ENCODE measurements at regions not wholly inside any gene's neighbourhood (a gene's known extent, or its start where the extent isn't known, plus 50 kb on each side); places are given as distances from the start of the nearest gene placed in this dataset.

DNA sequence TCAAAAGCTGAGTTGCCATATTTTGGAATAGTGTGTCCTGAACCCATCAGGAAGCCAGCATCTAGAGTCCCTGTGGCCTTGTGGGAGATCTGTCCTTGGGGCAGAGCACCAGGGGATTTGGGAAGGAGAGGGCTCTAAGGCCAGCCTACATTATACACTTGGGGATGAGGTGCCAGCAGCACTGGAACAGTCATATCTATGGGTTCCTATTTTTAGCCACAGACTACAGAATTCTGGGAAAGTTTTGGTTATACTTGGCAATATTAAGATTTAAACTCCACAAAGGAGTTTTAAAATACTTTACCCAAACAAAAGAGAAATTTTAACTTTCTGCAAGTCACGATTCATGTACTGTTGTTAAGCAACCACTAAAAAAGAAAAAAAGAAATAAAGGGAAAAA lies 405.7 kb upstream of the MMADHC start:
- TF ChIP-seq EZH2 (IDR thresholded peaks at IDR 0.05; ENCODE audit: insufficient read depth, poor library complexity, severe bottlenecking) = no peak
- TF ChIP-seq EZH2phosphoT487 (IDR thresholded peaks at IDR 0.05; ENCODE audit: insufficient read depth, low read depth) = no peak
